Mucosa of descending colon (tissue), 3 donors: ENCODE measurements at regions not wholly inside any gene's neighbourhood (a gene's known extent, or its start where the extent isn't known, plus 50 kb on each side); places are given as distances from the start of the nearest gene placed in this dataset.

Experiments used
- ATAC-seq: fragments of 200-7000 bp; cut with Tn5 transposase; one replicate; pipeline ENCODE4 v1.9.1; 2020; ENCODE audit warnings: mild to moderate bottlenecking, moderate library complexity
- DNase-seq, 3 donors: peaks; one replicate each; pipeline ENCODE4 v3.0.0-alpha.2; 2020
- H3K36me3 ChIP-seq: fragments of 200-600 bp; one replicate; pipeline ENCODE4 v1.8.0; 2021; ENCODE audit warnings: low read depth, mild to moderate bottlenecking
- H3K4me1 ChIP-seq: fragments of 200-600 bp; one replicate; pipeline ENCODE4 v1.8.0; 2021; ENCODE audit warnings: low read depth, mild to moderate bottlenecking
- H3K4me3 ChIP-seq: fragments of 200-600 bp; one replicate; pipeline ENCODE4 v1.8.0; 2021; ENCODE audit warnings: mild to moderate bottlenecking
- H3K9me3 ChIP-seq: fragments of 200-600 bp; one replicate; pipeline ENCODE4 v1.8.0; 2021; ENCODE audit warnings: mild to moderate bottlenecking
- intact Hi-C, 2 donors: fragments of 100-400 bp; cut with DNase I in 1 of 2; cut with micrococcal nuclease in 1 of 2; formaldehyde crosslinking; loops; one replicate each; pipeline versions ENCODE4 v1.11.0 to v1.11.1; 2022; cut with DNase I, micrococcal nuclease
- TF ChIP-seq, protein P1 (sequence below): fragments of 200-600 bp; IDR thresholded peaks from one replicate; pipeline ENCODE4 v1.8.0; 2022; ENCODE audit warnings: antibody characterized with exemption, mild to moderate bottlenecking
- donor health status: DM: no; HTN: no; CAD: no; lungs with moderate emphysema.
- donor health status: DM: no; HTN: no; CAD: no.
- donor health status: DM: no; HTN: yes; CAD: no.

- no peaks in the 10 kb centered on the region for H3K9me3 ChIP-seq
Measured at GRCh38 chr2:240203031-240203787, 62.8 kb upstream of the OTOS start.

DNA sequence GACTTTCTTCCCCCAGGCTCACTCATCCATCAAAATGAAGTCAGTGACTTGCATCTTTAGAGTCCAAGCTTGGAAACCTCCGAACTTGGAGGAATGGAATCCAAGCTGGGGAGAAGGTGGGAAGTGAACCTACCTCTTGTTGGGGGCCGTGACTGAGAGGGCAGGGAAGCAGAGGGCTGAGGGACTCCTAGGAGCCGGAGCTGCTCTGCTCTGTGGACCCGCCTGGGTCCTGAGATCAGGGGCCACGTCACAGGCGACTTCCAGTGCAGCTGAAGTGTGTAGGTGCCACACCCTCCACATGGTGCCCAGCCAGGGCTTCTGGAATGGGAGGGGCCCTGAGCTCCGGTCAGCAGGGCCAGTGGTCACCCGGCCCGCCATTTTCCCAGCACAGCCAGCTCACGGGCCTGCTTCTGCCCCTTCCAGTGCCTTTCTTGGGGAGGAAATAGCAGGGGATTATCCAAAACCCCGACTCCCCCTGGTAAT lies 63.4 kb upstream of the OTOS start:
- no peak overlapping the region for H3K4me3 ChIP-seq
- intact Hi-C loops, result no loop called here
- ATAC-seq (no peak), DNase-seq (no peak)
- H3K36me3 ChIP-seq, result no peaks in the 10 kb centered on the region
- H3K4me1 ChIP-seq, result no peaks in the 10 kb centered on the region
- TF ChIP-seq, protein P1, sequence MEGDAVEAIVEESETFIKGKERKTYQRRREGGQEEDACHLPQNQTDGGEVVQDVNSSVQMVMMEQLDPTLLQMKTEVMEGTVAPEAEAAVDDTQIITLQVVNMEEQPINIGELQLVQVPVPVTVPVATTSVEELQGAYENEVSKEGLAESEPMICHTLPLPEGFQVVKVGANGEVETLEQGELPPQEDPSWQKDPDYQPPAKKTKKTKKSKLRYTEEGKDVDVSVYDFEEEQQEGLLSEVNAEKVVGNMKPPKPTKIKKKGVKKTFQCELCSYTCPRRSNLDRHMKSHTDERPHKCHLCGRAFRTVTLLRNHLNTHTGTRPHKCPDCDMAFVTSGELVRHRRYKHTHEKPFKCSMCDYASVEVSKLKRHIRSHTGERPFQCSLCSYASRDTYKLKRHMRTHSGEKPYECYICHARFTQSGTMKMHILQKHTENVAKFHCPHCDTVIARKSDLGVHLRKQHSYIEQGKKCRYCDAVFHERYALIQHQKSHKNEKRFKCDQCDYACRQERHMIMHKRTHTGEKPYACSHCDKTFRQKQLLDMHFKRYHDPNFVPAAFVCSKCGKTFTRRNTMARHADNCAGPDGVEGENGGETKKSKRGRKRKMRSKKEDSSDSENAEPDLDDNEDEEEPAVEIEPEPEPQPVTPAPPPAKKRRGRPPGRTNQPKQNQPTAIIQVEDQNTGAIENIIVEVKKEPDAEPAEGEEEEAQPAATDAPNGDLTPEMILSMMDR, result no peak
- H3K9me3 ChIP-seq, result no peaks in the 10 kb centered on the region

More at GRCh38 chr2:240203031-240203787, 62.8 kb upstream of the OTOS start:
- TF ChIP-seq, protein P1, result no peak
- H3K4me1 ChIP-seq, result no peaks in the 10 kb centered on the region
- intact Hi-C loops, result no loop called here
- no peak overlapping the region for H3K4me3 ChIP-seq
- no peak for DNase-seq
- H3K36me3 ChIP-seq, result no peaks in the 10 kb centered on the region
- no peak for ATAC-seq

- intact Hi-C loops, result no loop called here
- TF ChIP-seq, protein P1, result no peak
- ATAC-seq (no peak), DNase-seq (no peak)
- Histone ChIP-seq H3K36me3 (no peaks in the 10 kb centered on the region), H3K4me3 (no peak overlapping the region), H3K9me3 (no peaks in the 10 kb centered on the region), H3K4me1 (no peaks in the 10 kb centered on the region)
Measured at GRCh38 chr2:240204431-240205276, 64.2 kb upstream of the OTOS start.

DNA sequence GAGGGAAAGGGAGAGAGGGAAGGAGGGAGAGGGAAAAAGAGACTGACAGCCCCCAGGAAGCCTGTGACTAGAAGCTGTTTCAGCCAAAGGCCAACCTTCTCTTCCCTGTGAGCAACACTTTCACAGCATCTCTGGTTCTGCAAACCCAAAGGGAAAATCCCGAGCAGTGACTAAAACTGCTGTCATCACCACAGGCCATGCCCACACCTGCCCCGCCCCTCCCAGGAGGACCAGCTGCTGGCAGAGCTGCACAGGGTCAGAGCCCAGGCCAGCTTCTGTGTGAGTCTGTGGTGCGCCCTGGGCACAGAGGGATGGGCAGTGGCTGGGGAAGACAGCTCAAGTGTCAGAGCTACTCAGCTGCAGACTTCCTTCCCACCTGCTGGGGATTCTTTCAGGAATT lies 64.9 kb upstream of the OTOS start:
- TF ChIP-seq, protein P1, result no peak
- Histone ChIP-seq H3K4me3 (no peak overlapping the region), H3K36me3 (no peaks in the 10 kb centered on the region), H3K4me1 (no peaks in the 10 kb centered on the region), H3K9me3 (no peaks in the 10 kb centered on the region)
- intact Hi-C loops, result no loop called here
- DNase-seq, result no peak
- no peak for ATAC-seq

GRCh38 chr2:240205772-240206171 lies 65.3 kb upstream of the OTOS start:
- no peak overlapping the region for H3K4me3 ChIP-seq
- H3K4me1 ChIP-seq, result no peaks in the 10 kb centered on the region
- TF ChIP-seq, protein P1, result no peak
- ATAC-seq (no peak), DNase-seq (no peak)
- no peaks in the 10 kb centered on the region for H3K9me3 ChIP-seq
- intact Hi-C loops, result no loop called here
- H3K36me3 ChIP-seq, result no peaks in the 10 kb centered on the region
